CD4-positive, alpha-beta T cell treated with Interleukin-6 for 4 hours (primary cell): ENCODE measurements at regions not wholly inside any gene's neighbourhood (a gene's known extent, or its start where the extent isn't known, plus 50 kb on each side); places are given as distances from the start of the nearest gene placed in this dataset.
"Not testable (repeated sequence)": the region's sequence is repeated elsewhere in the genome, so short reads cannot be mapped to it uniquely, and the experiment has no call there.

Experiments
- DNase-seq: peaks from one replicate; pipeline ENCODE4 v3.0.0-alpha.2; 2020; ENCODE audit warnings: mixed read lengths

- DNase-seq: no peak
Observed at GRCh38 chr9:33739398-33739797, 56.0 kb upstream of the PRSS3 start.

GRCh38 chr9:33740075-33740474, 55.3 kb upstream of the PRSS3 start:
- no peak for DNase-seq

- DNase-seq: not testable (repeated sequence)
Observed at GRCh38 chr9:33740958-33741357, 54.4 kb upstream of the PRSS3 start.

GRCh38 chr9:33742051-33742450, 53.3 kb upstream of the PRSS3 start:
- no peak for DNase-seq

GRCh38 chr9:33742519-33742918, 52.8 kb upstream of the PRSS3 start:
- no peak for DNase-seq
